OCI-LY7 (cell line): ENCODE measurements at regions not wholly inside any gene's neighbourhood (a gene's known extent, or its start where the extent isn't known, plus 50 kb on each side); places are given as distances from the start of the nearest gene placed in this dataset.

ENCODE experiments used
- CTCF ChIP-seq: fragments of 200-600 bp; sonication (generic); conservative IDR thresholded peaks from 2 replicates; pipeline ENCODE4 v1.5.1; 2014; ENCODE audit warnings: mild to moderate bottlenecking, antibody characterized with exemption, low read length, moderate library complexity, mixed read lengths
- EZH2phosphoT487 ChIP-seq: fragments of 200-600 bp; sonication (generic); IDR thresholded peaks from 2 replicates; pipeline ENCODE4 v1.6.1; 2018; ENCODE audit warnings: low read depth, borderline replicate concordance, mild to moderate bottlenecking, mixed run types, antibody characterized with exemption, low read length, moderate library complexity, mixed read lengths

GRCh38 chr10:123318516-123318915 lies 164.3 kb downstream of the BUB3 start:
- no peak for TF ChIP-seq CTCF
- no peak for TF ChIP-seq EZH2phosphoT487
